Stimulated activated CD4-positive, alpha-beta T cell treated with anti-CD3 and anti-CD28 coated beads, TNF-alpha, amount 100 ng/mL, for 4 hours (primary cell): ENCODE measurements at regions not wholly inside any gene's neighbourhood (a gene's known extent, or its start where the extent isn't known, plus 50 kb on each side); places are given as distances from the start of the nearest gene placed in this dataset.
"Not testable (repeated sequence)": the region's sequence is repeated elsewhere in the genome, so short reads cannot be mapped to it uniquely, and the experiment has no call there.

Experiments used
- DNase-seq, 3 experiments: peaks; one replicate each; pipeline ENCODE4 v3.0.0-alpha.2; 2020; ENCODE audit warnings: low read depth in 3 of 3

DNA sequence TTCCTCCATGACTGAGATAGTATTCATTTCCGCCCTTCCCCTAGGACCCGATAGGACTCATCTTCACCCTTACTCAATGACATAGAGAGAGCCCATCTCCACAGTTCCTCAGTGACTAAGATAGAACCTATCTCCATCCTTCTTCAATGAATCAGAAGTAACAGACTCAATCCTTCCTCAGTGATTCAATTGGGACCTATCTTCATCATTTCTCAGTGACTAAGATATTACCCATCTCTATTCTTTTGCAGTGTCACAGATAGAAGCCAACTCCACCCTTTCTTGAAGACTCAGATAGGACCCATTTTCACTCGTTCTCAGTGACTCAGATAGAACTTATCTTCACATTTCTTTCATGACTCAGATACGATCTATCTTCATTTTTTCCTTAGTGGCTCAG, 164.6 kb downstream of the FBXO4 start:
- no peak for DNase-seq

GRCh38 chr5:42090162-42090561, 165.1 kb downstream of the FBXO4 start:
- no peak for DNase-seq

- DNase-seq: not testable (repeated sequence)
These were observed 174.8 kb downstream of the FBXO4 start for GRCh38 chr5:42099846-42100245.

GRCh38 chr5:42108468-42108867, 183.4 kb downstream of the FBXO4 start:
- DNase-seq: no peak

GRCh38 chr5:42109006-42109572, 184.0 kb downstream of the FBXO4 start:
- no peak for DNase-seq

- DNase-seq: not testable (repeated sequence)
These were observed 190.6 kb downstream of the FBXO4 start for GRCh38 chr5:42115721-42116120.

DNA sequence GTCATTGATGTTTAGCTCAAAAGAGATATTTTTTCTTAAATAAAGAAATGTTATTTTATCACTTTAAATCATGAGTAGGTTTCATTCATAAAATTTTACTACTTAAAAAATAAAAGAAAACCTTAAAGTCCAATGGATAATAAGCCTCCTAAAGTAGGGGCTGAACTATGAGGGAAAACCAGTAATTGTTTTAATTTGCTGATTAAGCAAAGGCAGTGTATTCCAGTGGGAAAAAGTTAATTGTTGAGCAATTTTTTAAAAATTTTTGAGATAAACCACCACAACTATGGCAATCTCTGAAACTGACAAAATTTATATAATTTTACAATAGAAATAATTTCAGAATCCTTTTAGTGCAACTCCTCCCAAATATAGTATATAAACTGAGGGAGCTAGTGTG, 195.0 kb downstream of the FBXO4 start:
- no peak for DNase-seq

DNA sequence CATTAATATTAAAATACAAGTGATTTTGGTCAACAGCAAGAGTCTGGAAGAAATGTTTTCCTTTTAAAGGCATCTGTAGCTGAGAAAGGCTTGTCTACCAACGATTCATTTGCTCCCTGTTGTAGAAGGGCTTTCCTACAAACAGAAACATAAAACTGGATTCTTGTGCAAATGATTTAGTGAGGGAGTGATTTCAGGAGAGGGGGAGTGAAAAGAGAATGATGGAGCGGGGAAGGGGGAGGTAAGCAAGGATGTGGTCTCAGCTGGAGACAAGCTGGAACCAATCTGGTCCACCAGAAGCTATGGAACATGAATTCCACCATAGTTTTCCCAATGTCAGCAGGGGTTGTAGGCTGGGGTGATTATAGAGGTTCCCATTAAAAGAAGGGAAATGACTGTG, 196.3 kb downstream of the FBXO4 start:
- DNase-seq: no peak

DNA sequence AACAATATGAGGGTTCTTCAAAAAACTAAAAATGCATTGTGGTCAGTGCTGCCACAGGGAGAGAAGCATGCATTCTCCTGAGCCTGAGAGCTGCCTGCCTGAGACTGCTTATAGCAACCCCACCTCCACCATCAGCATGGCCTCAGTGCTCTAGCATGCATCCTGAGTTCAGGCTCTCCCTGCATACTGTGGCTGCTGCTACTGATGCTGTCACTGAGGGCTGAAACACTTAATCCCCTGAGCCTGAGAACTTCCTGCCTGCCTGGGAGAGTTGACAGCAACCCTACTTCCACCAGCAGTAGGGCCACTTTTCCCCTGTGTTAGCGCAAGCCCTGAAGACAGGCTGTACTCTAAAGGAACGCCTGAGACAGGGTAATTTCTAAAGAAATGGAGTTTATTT, 206.0 kb downstream of the FBXO4 start:
- no peak for DNase-seq

- no peak for DNase-seq
These were observed 218.3 kb downstream of the FBXO4 start for GRCh38 chr5:42143361-42143760.

- DNase-seq: no peak
These were observed 223.7 kb downstream of the FBXO4 start for GRCh38 chr5:42148813-42149212.

DNA sequence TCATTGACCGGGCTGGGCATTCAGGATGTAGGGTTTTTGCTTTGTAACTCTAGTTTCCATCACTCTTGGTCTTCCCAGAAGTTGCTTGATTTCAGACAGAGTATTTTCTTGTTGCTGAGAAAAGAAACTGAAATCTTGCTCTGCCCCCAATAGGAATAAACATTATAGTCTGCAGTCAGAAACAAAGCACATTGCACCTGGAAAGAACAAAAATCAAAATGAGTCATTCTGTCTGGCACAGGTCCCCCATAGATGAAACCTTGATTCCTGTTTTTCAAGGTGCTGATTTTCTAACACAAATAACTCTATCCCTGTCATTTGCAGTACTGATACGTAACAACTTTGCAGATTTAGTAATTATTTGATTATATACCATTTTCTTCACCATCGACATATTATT, 232.1 kb downstream of the FBXO4 start:
- no peak for DNase-seq

DNA sequence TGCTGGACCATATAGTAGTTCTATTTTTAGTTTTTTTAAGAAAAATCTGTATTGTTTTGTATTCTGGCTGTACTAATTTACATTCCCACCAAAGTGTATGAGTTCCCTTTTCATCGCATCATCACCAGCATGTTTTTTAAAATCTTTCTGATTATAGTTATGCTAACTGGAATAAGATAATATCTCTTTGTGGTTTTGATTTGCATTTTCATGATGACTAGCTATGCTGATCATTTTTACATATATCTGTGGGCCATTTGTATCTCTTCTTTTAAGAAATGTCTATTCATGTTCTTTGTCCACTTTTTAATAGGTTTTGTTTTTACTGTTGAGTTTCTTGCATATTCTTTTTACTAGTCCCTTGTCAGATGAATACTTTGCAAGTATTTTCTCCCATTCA, 238.0 kb downstream of the FBXO4 start:
- DNase-seq: no peak

DNA sequence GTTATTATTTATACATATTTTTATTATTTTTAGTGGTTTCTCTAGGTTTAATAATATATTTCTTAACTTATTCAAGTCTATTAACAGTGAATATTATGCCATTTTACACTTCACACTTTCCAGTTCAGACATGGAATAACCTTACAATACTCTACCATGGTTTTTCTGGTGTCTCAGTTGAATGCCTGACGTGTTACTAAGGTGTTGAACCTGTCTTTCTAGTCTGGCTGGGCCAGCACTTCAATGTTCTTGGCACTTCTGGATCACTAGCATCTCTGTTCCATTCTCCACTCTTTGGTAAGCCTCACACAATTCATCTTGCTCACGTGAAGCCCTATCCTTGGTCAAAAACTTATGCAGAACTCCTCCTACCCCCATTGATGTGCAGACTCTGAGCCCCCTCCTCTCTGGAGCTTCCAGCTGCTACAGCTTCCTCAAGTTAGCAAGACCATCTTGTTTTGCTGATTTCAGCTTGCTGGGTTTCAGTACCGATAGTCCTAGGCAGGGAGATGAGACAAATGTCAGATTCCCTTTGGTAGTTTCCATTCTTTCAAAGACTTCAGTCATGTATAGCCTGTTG, 243.1 kb downstream of the FBXO4 start:
- DNase-seq: no peak

GRCh38 chr5:42176118-42176517, 247.1 kb upstream of the GHR start:
- DNase-seq: not testable (repeated sequence)

- not testable (repeated sequence) for DNase-seq
These were observed 243.4 kb upstream of the GHR start for GRCh38 chr5:42179843-42180242.

- no peak for DNase-seq
These were observed 206.3 kb upstream of the GHR start for GRCh38 chr5:42216904-42217303.

GRCh38 chr5:42217791-42218190, 205.4 kb upstream of the GHR start:
- DNase-seq: no peak

GRCh38 chr5:42225009-42225408, 198.2 kb upstream of the GHR start:
- no peak for DNase-seq

DNA sequence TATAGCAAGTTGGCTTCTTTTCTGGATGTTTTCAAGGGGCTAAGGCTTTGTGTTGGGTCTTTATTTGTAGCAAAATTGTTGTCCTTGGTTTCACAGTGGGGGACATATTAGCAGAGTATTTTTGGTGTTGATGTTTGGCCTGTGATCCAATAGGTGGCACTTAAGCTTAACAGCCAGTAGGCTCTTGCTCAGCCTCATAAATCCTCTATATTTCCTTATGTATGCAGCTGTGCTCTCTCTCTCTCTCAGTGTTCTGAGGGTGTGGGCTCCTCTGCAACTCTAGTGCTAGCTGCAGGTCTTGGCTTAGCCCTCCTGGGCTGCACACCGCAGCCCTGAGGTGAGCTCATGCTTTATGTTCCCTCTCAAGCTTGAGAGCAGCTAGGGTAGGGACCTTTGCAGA, 195.0 kb upstream of the GHR start:
- no peak for DNase-seq

- DNase-seq: no peak
These were observed 192.4 kb upstream of the GHR start for GRCh38 chr5:42230839-42231238.

GRCh38 chr5:42235241-42235640, 188.0 kb upstream of the GHR start:
- no peak for DNase-seq

DNA sequence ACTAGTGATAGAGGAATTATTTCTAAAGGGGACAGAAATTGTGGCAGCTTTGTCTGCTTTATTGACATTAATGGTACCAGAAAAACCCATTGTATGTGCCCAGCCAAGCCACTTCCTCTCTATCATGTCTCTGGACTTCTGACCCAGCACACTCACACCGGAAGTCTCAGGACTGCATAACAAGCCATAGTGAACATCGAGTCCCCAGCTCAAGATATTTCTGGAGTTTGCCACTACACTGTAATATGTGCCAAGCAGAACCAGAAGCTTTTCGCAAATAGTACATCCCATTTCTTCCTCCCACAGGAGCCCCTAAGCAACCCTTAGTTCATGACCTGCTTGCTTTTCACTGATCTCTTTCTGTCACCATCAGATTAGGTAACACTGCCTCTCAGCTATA, 187.4 kb upstream of the GHR start:
- DNase-seq: no peak

GRCh38 chr5:42241636-42242035, 181.6 kb upstream of the GHR start:
- no peak for DNase-seq
